GM18498 (cell line): ENCODE measurements at regions not wholly inside any gene's neighbourhood (a gene's known extent, or its start where the extent isn't known, plus 50 kb on each side); places are given as distances from the start of the nearest gene placed in this dataset.

Experiments
- ATAC-seq: cut with Tn5 transposase; IDR thresholded peaks from one replicate; pipeline ENCODE4 v1.9.1; 2021; ENCODE audit warnings: mild to moderate bottlenecking, moderate library complexity; ENCODE audit not compliant: unreplicated experiment

DNA sequence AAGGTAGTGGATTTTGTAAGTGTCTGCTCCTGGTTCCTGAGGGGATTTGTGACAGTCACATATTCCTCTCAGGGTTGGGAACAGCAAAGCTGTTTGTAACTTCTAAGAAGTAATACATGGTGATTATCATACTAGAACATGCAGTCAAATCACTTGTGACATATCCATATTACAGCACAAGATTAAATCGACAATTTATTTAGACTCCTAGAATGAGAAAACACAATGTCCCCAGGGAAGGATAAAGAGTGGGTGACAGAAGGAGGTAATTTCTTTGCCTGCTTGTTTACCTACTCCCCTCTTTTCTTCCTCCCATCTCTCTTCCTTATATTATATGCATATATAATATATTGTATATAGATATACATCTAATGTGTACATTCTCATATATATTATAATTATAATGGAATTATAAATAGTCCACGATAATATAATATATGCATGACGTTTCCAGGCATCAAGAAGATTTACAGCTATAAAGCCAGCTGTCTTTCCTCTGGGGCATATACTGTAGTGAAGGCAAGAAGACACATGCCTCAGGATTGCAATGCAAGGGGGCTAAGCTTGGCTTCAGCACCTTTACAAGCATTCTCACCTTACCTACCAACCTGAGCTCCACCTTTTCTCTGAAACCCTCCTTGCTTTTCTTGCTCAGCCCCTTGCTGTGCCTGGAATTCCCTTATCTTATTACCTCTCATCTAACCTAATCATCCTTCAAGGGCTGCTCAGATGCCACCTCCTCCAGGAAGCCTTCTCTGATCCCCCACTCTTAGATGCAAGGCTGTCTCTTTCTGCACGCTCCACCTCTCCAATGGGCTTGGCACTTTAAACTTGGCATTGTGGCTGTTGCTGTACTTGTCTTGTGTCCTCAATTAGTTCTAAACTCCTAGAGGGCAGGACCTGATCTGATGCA is 73.1 kb upstream of the PIAS1 start:
- ATAC-seq: no peak

DNA sequence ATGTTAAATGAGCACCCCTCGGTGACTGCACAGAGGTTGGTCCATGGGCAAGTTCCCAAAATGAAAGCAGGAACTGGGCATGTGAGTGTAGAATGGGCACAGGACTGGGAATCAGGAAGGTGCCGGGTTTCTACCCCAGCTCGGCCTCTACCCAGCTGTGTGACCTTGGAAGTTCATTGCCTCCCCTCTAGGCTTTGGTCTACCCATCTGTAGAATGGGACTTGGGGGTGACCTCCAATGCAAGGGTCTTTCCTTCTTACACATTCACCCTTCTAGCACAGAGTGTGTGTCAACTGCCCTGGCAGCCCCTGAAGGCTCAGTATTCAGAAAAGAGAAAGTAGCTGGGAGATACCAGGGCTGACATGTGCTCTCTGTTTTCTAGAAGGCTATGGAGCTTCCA is 72.3 kb upstream of the PIAS1 start:
- ATAC-seq: no peak

DNA sequence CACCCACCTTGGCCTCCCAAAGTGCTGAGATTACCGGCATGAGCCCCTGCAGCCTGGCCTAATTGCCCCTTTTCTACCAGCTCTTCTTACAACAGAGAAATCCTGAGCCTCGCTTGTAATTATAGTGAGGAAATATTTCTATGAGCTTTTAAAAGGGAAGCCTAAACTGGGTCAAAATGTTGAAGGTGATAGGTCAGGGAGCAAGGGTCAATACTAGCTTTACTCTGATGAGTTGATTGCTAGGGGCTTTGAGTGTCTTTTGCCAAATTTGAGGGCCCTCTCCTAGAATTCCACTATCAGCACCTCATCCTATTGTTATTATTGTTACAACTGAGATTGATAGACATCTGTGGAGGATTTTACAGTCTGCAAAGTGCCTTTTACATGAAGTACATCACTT is 62.4 kb upstream of the PIAS1 start:
- ATAC-seq: no peak

DNA sequence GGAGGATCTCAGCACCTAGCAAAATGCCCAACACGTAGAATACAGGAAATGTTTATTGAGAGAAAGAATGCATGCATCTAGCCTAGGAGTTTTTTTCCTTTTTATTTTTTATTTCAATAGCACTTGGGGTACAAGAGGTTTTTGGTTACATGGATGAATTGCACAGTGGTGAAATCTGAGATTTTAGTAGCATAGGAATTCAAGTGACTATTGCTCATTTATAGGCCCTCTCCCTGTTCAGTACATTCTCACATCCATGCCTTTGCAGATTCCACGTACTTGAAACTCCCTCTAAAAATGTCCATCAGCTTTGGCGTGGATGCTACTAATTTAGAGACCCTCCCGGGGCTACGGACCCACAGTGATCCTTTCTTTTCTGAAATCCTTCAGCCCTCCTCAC is 61.7 kb upstream of the PIAS1 start:
- ATAC-seq: no peak

DNA sequence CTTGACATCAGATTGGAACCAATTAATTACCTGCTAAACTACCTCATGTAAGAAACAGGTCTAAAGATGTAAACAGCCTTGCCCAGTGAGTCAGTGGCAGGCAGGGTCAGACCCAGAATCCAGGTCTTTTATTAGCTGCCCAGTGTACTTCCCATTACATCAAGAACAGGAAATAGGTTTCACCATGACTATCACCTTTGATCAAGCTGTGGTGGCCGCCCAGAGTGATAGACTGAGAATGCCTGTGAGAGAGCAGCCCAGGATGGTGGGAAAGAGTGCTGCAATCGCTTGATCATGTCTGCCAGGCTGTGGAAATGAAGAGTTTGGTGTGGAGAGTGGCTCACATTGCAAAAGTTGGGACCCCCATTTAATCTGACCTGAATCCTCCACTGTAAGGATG is 61.3 kb upstream of the PIAS1 start:
- no peak for ATAC-seq

GRCh38 chr15:67997996-67998395 is 56.1 kb upstream of the PIAS1 start:
- ATAC-seq: no peak

DNA sequence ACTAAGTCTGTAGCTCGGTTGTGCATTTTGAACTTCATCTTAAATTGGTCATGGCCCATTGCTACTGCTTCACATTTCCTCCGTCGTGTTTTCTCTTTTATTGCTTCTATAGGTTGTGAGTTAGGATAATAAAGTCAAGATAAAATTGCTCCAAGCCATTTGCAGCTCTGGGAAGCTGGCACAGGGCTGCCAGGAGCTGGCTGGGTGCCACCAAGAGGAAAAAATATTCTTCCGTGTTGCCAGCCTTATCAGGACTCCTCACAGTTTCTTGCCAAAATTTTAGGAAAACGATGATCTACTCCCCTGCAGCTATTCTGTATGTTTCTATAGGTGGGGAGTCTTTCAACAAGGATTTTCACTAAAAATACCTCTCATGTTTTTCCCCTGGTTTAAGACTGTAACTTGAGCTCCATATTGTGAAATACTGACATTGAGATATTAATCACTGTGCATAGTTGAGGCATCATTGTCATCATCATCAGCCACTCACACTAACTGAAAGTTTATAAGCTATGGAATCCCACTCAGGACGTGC is 55.4 kb upstream of the PIAS1 start:
- no peak for ATAC-seq

GRCh38 chr15:67999320-68000100 is 54.6 kb upstream of the PIAS1 start:
- ATAC-seq: no peak

GRCh38 chr15:68000754-68001153 is 53.4 kb upstream of the PIAS1 start:
- no peak for ATAC-seq

GRCh38 chr15:68001811-68002210 is 52.3 kb upstream of the PIAS1 start:
- ATAC-seq: no peak

- ATAC-seq: no peak
These were observed 50.8 kb upstream of the PIAS1 start for GRCh38 chr15:68003297-68003696.
